Heart left ventricle (tissue), 13 donors: ENCODE measurements at regions not wholly inside any gene's neighbourhood (a gene's known extent, or its start where the extent isn't known, plus 50 kb on each side); places are given as distances from the start of the nearest gene placed in this dataset.

Experiments used
- CTCF ChIP-seq, 12 donors: fragments of 200-600 bp; sonication (generic) in 4 of 12; IDR thresholded peaks; one replicate each; pipeline versions ENCODE4 v1.5.0 to v1.8.0; 2018 to 2022; ENCODE audit warnings: antibody characterized with exemption in 12 of 12, mild to moderate bottlenecking in 5 of 12
- POLR2A ChIP-seq, 2 donors: fragments of 450-650 bp; IDR thresholded peaks; one replicate each; pipeline ENCODE4 v1.6.1; 2017; ENCODE audit warnings: antibody characterized with exemption in 2 of 2, mild to moderate bottlenecking in 2 of 2, moderate library complexity in 2 of 2
- donor health status: ischemic (EF 13 %, LVEDD 7.1; RV severe dilation, severe dysfunction).
- donor health status: DM: no; HTN: yes; CAD: no.
- donor health status: DM: no; HTN: no; CAD: no.
- donor health status: ischemic (EF 25% LVEDD 6.9; RV normal size, moderate dysfunction).
- donor health status: ischemic (EF 25% LVEDD 5.7; RV mildly dilated, moderate dysfunction).
- donor health status: ischemic (EF 35%, LVEDD 5.7; RV mildly dilated, moderate dysfunction).
- donor health status: nonischemic (EF 11% LVEDD 7.7; RV severe dilation, severe dysfunction).
- donor health status: DM: yes; HTN: yes; CAD: no.
- donor health status: PGD.
- donor health status: ischemic (EF 29% LVEDD 5.4; RV normal size, mild dysfunction).
- donor health status: nonischemic (EF 23%, LVEDD 6.1; RV moderate dilation, normal function).

GRCh38 chr12:115208098-115208497 is 524.1 kb upstream of the TBX3 start:
- TF ChIP-seq CTCF (IDR thresholded peaks at IDR 0.05) (no peak), POLR2A (IDR thresholded peaks at IDR 0.05) (no peak)
